ENCODE measurements at regions not wholly inside any gene's neighbourhood (a gene's known extent, or its start where the extent isn't known, plus 50 kb on each side); places are given as distances from the start of the nearest gene placed in this dataset.
A peak's percentile ranks its signal among the peaks of the same experiment; 100 is the strongest.

GRCh38 chr1:203944651-203945404 is 83.4 kb downstream of the SNRPE start:
- no peaks in the 10 kb centered on the region for H3K9me2 ChIP-seq (replicated peaks; ENCODE audit: low read depth, low read length)
- H3K4me1 ChIP-seq (ENCODE audit: insufficient read depth, low read length, poor library complexity, severe bottlenecking) = peaks cover 15% of the 10 kb centered on the region
- H3K36me3 ChIP-seq (ENCODE audit: insufficient read depth, low read length) = no peaks in the 10 kb centered on the region
- TF ChIP-seq EZH2phosphoT487 (IDR thresholded peaks at IDR 0.05; ENCODE audit: borderline replicate concordance) = no peak
- H3K4me2 ChIP-seq (ENCODE audit: low read depth, low read length, poor library complexity, severe bottlenecking) = no peak overlapping the region
- peak overlapping the region; percentile 50 for H2AFZ ChIP-seq (ENCODE audit: low read length)
- no peak overlapping the region for H3K4me3 ChIP-seq (ENCODE audit: low read length, poor library complexity, severe bottlenecking)
- no peaks in the 10 kb centered on the region for H4K20me1 ChIP-seq (ENCODE audit: insufficient read depth, low read length, poor library complexity, severe bottlenecking)
- no peaks in the 10 kb centered on the region for H3K27me3 ChIP-seq (ENCODE audit: insufficient read depth, low read length, poor library complexity, severe bottlenecking)
- H3K9ac ChIP-seq (ENCODE audit: low read depth, low read length, poor library complexity, severe bottlenecking) = no peak overlapping the region
- no peaks in the 10 kb centered on the region for H3K9me3 ChIP-seq (ENCODE audit: insufficient read depth, low read depth, low read length)
- no peaks in the 10 kb centered on the region for H3K79me2 ChIP-seq (ENCODE audit: insufficient read depth, low read length)
- H3F3A ChIP-seq (ENCODE audit: low read depth) = no peaks in the 10 kb centered on the region

GRCh38 chr1:203954293-203954692 is 92.9 kb downstream of the SNRPE start:
- Histone ChIP-seq H3K4me2 (ENCODE audit: low read depth, low read length, poor library complexity, severe bottlenecking) (no peak overlapping the region), H3K36me3 (ENCODE audit: insufficient read depth, low read length) (no peaks in the 10 kb centered on the region), H3K4me3 (ENCODE audit: low read length, poor library complexity, severe bottlenecking) (no peak overlapping the region), H3K79me2 (ENCODE audit: insufficient read depth, low read length) (no peaks in the 10 kb centered on the region), H3K9ac (ENCODE audit: low read depth, low read length, poor library complexity, severe bottlenecking) (no peak overlapping the region), H3K4me1 (ENCODE audit: insufficient read depth, low read length, poor library complexity, severe bottlenecking) (no peaks in the 10 kb centered on the region), H3K9me3 (ENCODE audit: insufficient read depth, low read depth, low read length) (peaks cover 9% of the 10 kb centered on the region; the same call in 1 of the 2 replicates), H2AFZ (ENCODE audit: low read length) (no peak overlapping the region), H3K9me2 (replicated peaks; ENCODE audit: low read depth, low read length) (no peaks in the 10 kb centered on the region), H4K20me1 (ENCODE audit: insufficient read depth, low read length, poor library complexity, severe bottlenecking) (no peaks in the 10 kb centered on the region), H3F3A (ENCODE audit: low read depth) (no peaks in the 10 kb centered on the region), H3K27me3 (ENCODE audit: insufficient read depth, low read length, poor library complexity, severe bottlenecking) (no peaks in the 10 kb centered on the region)
- TF ChIP-seq EZH2phosphoT487 (IDR thresholded peaks at IDR 0.05; ENCODE audit: borderline replicate concordance) (no peak), CTCF (conservative IDR thresholded peaks at IDR 0.05; ENCODE audit: low read length) (no peak)

GRCh38 chr1:203954788-203955552 is 93.6 kb downstream of the SNRPE start:
- Histone ChIP-seq H3K4me2 (ENCODE audit: low read depth, low read length, poor library complexity, severe bottlenecking) (no peak overlapping the region), H3K9ac (ENCODE audit: low read depth, low read length, poor library complexity, severe bottlenecking) (no peak overlapping the region), H3K4me1 (ENCODE audit: insufficient read depth, low read length, poor library complexity, severe bottlenecking) (no peaks in the 10 kb centered on the region), H3K27me3 (ENCODE audit: insufficient read depth, low read length, poor library complexity, severe bottlenecking) (no peaks in the 10 kb centered on the region), H3K9me2 (replicated peaks; ENCODE audit: low read depth, low read length) (no peaks in the 10 kb centered on the region), H4K20me1 (ENCODE audit: insufficient read depth, low read length, poor library complexity, severe bottlenecking) (no peaks in the 10 kb centered on the region), H3K79me2 (ENCODE audit: insufficient read depth, low read length) (no peaks in the 10 kb centered on the region), H3F3A (ENCODE audit: low read depth) (no peaks in the 10 kb centered on the region), H2AFZ (ENCODE audit: low read length) (no peak overlapping the region), H3K9me3 (ENCODE audit: insufficient read depth, low read depth, low read length) (peaks cover 9% of the 10 kb centered on the region; the same call in 1 of the 2 replicates), H3K36me3 (ENCODE audit: insufficient read depth, low read length) (no peaks in the 10 kb centered on the region), H3K4me3 (ENCODE audit: low read length, poor library complexity, severe bottlenecking) (no peak overlapping the region)
- TF ChIP-seq EZH2phosphoT487 (IDR thresholded peaks at IDR 0.05; ENCODE audit: borderline replicate concordance) (no peak), CTCF (conservative IDR thresholded peaks at IDR 0.05; ENCODE audit: low read length) (no peak)
